Neural cell (in vitro differentiated cells): ENCODE measurements at regions not wholly inside any gene's neighbourhood (a gene's known extent, or its start where the extent isn't known, plus 50 kb on each side); places are given as distances from the start of the nearest gene placed in this dataset.

Experiments used
- SMC3 ChIP-seq: fragments of 450-650 bp; conservative IDR thresholded peaks from 2 replicates; pipeline ENCODE4 v1.6.1; 2014; ENCODE audit warnings: antibody characterized with exemption, mild to moderate bottlenecking, moderate library complexity; ENCODE audit not compliant: poor library complexity
- TF ChIP-seq, protein P1 (sequence below): fragments of 450-650 bp; IDR thresholded peaks from 2 replicates; pipeline ENCODE4 v1.5.1; 2014; ENCODE audit warnings: antibody characterized with exemption, mild to moderate bottlenecking, moderate library complexity; ENCODE audit not compliant: poor library complexity, severe bottlenecking

GRCh38 chrX:51975360-51975759, 81.9 kb downstream of the MAGED1 start:
- TF ChIP-seq, protein P1, sequence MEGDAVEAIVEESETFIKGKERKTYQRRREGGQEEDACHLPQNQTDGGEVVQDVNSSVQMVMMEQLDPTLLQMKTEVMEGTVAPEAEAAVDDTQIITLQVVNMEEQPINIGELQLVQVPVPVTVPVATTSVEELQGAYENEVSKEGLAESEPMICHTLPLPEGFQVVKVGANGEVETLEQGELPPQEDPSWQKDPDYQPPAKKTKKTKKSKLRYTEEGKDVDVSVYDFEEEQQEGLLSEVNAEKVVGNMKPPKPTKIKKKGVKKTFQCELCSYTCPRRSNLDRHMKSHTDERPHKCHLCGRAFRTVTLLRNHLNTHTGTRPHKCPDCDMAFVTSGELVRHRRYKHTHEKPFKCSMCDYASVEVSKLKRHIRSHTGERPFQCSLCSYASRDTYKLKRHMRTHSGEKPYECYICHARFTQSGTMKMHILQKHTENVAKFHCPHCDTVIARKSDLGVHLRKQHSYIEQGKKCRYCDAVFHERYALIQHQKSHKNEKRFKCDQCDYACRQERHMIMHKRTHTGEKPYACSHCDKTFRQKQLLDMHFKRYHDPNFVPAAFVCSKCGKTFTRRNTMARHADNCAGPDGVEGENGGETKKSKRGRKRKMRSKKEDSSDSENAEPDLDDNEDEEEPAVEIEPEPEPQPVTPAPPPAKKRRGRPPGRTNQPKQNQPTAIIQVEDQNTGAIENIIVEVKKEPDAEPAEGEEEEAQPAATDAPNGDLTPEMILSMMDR: no peak
- TF ChIP-seq SMC3: no peak
